Activated CD8-positive, alpha-beta T cell treated with anti-CD3 and anti-CD28 coated beads, Interleukin-2, amount 10 ng/mL, durations not matched to agents 7 days and 5 days (primary cell): ENCODE measurements at regions not wholly inside any gene's neighbourhood (a gene's known extent, or its start where the extent isn't known, plus 50 kb on each side); places are given as distances from the start of the nearest gene placed in this dataset.

Experiments
- ATAC-seq: fragments of 150-1000 bp; cut with Tn5 transposase; one replicate; pipeline ENCODE4 v1.10.0; 2021; ENCODE audit warnings: moderate library complexity
- CTCF ChIA-PET: fragments of 350-600 bp; sonication (Branson Sonifier 250); formaldehyde crosslinking; loops from one replicate; lab custom pipeline; 2021; ENCODE audit warnings: antibody characterized with exemption; lab: Charles Lee
- POLR2A ChIA-PET: fragments of 350-600 bp; sonication (Branson Sonifier 250); formaldehyde crosslinking; loops from one replicate; lab custom pipeline; 2021; ENCODE audit warnings: antibody characterized with exemption; lab: Charles Lee
- DNase-seq: peaks from one replicate; pipeline ENCODE4 v3.0.0-alpha.2; 2020
- H3K27ac Mint-ChIP-seq: one replicate; pipeline ENCODE4 v1.8.0; 2021; ENCODE audit warnings: mild to moderate bottlenecking, mixed read lengths
- H3K27me3 Mint-ChIP-seq: one replicate; pipeline ENCODE4 v1.8.0; 2021; ENCODE audit warnings: low read depth, mixed read lengths
- H3K36me3 Mint-ChIP-seq: one replicate; pipeline ENCODE4 v1.8.0; 2021; ENCODE audit warnings: low read depth, mixed read lengths
- H3K4me1 Mint-ChIP-seq: one replicate; pipeline ENCODE4 v1.8.0; 2021; ENCODE audit warnings: low read depth, mixed read lengths
- H3K4me3 Mint-ChIP-seq: one replicate; pipeline ENCODE4 v1.8.0; 2021; ENCODE audit warnings: mild to moderate bottlenecking, mixed read lengths
- H3K9me3 Mint-ChIP-seq: one replicate; pipeline ENCODE4 v1.8.0; 2022; ENCODE audit warnings: mixed read lengths; ENCODE audit not compliant: insufficient read depth

GRCh38 chr1:60982539-60982938 lies 99.8 kb upstream of the NFIA start:
- Mint-ChIP-seq H3K27ac (no peak overlapping the region), H3K4me1 (no peaks in the 10 kb centered on the region), H3K36me3 (no peaks in the 10 kb centered on the region), H3K4me3 (no peak overlapping the region), H3K27me3 (peaks cover 2% of the 10 kb centered on the region), H3K9me3 (no peaks in the 10 kb centered on the region)
- DNase-seq = no peak
- ChIA-PET POLR2A (no interaction called here), CTCF (interaction anchor here (0.8 kb wide), 1 partner anchor 67 kb away, joined by 3 read pairs; no protein-coding TSS in a partner anchor)
- no peak for ATAC-seq

DNA sequence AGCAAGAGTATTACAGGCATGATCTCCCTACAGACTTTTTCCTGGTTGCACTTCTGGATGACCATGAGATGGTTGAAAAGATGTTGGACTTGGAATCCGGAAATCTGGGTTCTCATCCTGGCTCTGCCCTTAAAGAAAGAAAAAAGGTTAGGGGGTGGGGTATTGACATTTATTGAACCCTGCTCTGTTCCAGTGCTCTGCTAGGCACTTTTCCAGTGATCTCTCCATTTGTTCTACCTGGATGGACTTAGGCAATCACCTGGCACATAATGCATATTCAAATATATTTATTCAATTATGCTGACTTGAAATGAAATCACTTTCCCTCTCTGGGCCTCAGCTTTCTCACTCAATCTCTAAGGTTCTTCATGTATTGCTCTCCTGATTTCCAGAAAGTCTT lies 101.0 kb upstream of the NFIA start:
- Mint-ChIP-seq H3K27ac (no peak overlapping the region), H3K4me1 (no peaks in the 10 kb centered on the region), H3K9me3 (no peaks in the 10 kb centered on the region), H3K36me3 (no peaks in the 10 kb centered on the region), H3K4me3 (no peak overlapping the region), H3K27me3 (peaks cover 2% of the 10 kb centered on the region)
- ChIA-PET POLR2A (no interaction called here), CTCF (no interaction called here)
- ATAC-seq (no peak), DNase-seq (no peak)

DNA sequence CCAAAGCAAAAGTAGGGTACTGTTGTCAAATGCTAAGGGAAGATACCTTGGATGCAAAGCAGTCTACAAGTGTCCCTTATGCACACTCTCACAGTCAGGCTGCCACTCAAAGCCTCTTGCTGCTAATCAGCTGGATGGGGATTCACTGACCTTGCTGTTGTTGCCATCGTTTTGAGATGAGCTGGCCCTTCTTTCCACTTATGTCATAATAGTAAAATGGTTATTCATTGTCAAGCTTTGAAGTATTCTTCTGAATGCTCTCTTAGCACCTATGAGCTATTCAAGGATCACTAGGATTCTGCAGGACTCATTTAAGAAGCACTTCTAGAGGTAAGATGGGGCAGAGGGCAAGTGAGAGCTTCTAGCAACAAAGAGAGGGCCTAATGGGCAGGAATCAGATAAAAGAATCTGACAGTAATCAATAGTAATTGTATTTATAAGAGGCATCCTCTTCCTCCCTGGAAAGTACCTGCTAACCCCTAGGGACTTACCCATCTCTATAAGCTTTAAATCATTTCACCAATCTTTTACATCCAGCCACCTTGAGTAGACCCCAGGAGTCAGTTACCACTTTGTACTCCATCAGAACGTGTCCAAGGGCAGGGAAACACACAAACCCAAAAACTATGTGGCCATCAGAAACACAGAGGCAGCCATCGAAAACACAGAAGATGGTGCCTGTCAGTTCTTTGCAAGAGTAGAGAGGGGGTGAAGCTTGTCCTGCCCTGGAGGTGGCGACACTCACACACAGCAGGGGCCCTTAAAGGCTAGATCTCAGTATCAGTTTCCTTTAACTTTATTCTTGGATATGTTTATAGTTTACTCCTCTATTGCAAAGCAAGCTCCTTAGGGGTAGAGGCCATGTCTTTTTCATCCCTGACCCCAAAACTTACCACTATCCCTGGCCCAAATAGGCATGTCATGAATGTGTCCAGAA lies 103.7 kb upstream of the NFIA start:
- DNase-seq = peak; percentile 42
- Mint-ChIP-seq H3K36me3 (no peaks in the 10 kb centered on the region), H3K27ac (no peak overlapping the region), H3K4me3 (no peak overlapping the region), H3K27me3 (peaks cover 5% of the 10 kb centered on the region), H3K4me1 (no peaks in the 10 kb centered on the region), H3K9me3 (no peaks in the 10 kb centered on the region)
- POLR2A ChIA-PET = no interaction called here
- ATAC-seq = no peak
- CTCF ChIA-PET = interaction anchor here (0.6 to 2.5 kb wide), 11 partner anchors 11 to 607 kb away, joined by 3 to 13 read pairs (median 4); no protein-coding TSS in a partner anchor

GRCh38 chr1:60977661-60978060 lies 104.7 kb upstream of the NFIA start:
- no peak for ATAC-seq
- H3K4me3 Mint-ChIP-seq = no peak overlapping the region
- no peak for DNase-seq
- CTCF ChIA-PET = interaction anchor here (1.4 to 2.5 kb wide), 2 partner anchors 8 to 475 kb away, joined by 4 to 13 read pairs; no protein-coding TSS in a partner anchor
- H3K27ac Mint-ChIP-seq = no peak overlapping the region
- H3K27me3 Mint-ChIP-seq = peaks cover 6% of the 10 kb centered on the region
- no peaks in the 10 kb centered on the region for H3K36me3 Mint-ChIP-seq
- POLR2A ChIA-PET = no interaction called here
- H3K4me1 Mint-ChIP-seq = no peaks in the 10 kb centered on the region
- H3K9me3 Mint-ChIP-seq = no peaks in the 10 kb centered on the region

DNA sequence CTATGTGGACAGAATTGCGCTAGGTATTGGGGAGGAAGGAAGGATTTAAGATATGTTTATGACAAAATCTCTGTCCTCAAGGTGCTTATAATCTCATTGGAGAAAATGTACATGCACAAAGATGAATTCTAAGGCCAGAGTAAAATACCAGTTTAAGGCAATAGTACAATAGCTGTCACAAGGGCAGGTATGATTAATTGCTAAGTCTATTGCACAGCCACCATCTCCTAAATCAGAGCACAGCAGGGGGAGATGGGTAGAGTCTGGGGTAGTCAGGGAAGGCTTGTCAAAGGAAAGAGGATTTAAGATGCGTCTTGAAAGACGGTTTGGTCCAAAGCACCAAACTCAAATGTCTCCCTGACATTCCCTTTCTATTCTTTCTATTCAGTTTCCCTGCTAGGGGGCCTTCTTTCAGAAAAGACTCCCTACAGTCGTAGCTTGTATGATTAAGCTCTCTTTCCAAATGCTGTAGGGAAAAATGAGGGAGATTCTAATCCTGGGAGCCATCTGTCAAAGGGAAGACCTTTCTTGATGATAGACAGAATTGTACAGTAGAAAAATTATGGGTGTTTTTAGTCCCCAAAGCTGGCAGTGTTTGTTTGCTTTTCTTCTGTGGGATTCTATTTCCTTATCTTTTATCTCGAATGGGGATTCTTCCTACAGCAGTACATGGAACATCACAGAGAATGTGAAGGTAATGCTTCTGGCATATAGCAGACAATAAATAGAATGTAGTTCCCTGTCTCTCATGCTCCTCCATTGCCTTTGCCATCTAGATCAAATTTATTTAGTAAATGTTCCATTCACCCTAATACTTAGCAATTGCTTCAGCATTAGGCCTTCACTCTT lies 107.6 kb upstream of the NFIA start:
- Mint-ChIP-seq H3K27ac (no peak overlapping the region), H3K4me3 (no peak overlapping the region), H3K4me1 (no peaks in the 10 kb centered on the region), H3K36me3 (no peaks in the 10 kb centered on the region), H3K9me3 (no peaks in the 10 kb centered on the region), H3K27me3 (peaks cover 9% of the 10 kb centered on the region)
- ChIA-PET POLR2A (no interaction called here), CTCF (interaction anchor here (1.4 to 1.5 kb wide), 2 partner anchors 68 to 614 kb away, joined by 3 read pairs; no protein-coding TSS in a partner anchor)
- DNase-seq (no peak), ATAC-seq (no peak)

DNA sequence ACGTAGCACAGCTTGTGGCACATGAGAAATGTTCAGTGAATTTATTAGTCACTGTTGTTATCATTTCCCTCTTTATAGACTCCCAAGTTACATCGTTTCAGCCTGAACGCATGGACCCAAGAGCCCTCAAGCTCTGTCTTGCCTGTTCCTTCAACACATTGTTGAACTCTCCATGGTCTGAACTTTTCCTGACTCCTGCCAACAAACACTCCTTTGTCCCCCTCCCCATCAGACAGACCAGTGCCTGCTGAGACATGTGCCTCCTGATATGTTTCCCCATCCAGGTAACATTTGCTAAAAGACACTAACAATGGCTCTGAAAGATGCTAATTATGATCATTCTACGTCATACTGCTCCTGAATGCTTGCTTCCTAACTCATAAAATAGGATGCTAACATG lies 108.7 kb upstream of the NFIA start:
- Mint-ChIP-seq H3K9me3 (no peaks in the 10 kb centered on the region), H3K4me1 (no peaks in the 10 kb centered on the region), H3K36me3 (no peaks in the 10 kb centered on the region), H3K4me3 (no peak overlapping the region), H3K27ac (no peak overlapping the region), H3K27me3 (peaks cover 11% of the 10 kb centered on the region)
- POLR2A ChIA-PET = no interaction called here
- DNase-seq (no peak), ATAC-seq (no peak)
- CTCF ChIA-PET = no interaction called here

DNA sequence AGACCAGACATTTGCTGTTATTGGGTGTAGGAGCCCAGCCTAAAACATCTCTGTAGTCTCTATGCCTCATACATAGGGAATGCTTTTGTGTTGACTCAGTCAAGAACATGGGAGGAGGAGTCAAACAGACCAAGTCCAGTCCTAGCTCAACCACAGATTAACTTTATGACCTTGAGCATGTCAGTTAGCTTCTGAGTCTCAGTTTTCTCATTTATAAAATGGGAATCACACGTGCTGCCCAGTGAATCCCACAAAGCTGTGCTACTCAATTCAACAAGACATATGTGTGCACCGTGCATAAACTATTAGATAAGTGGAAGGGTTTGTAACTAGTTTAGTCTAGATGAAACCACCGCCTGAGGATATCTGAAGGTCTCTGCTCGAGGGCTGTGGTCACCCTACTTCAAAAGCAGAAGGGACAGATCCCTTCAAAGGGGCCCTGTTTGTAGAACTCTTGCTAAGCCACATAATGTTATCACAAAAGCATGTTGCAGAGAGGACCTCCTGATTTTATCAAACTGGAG lies 109.5 kb upstream of the NFIA start:
- H3K4me3 Mint-ChIP-seq = no peak overlapping the region
- no peaks in the 10 kb centered on the region for H3K36me3 Mint-ChIP-seq
- ChIA-PET CTCF (no interaction called here), POLR2A (no interaction called here)
- H3K27ac Mint-ChIP-seq = no peak overlapping the region
- DNase-seq = no peak
- H3K9me3 Mint-ChIP-seq = no peaks in the 10 kb centered on the region
- no peaks in the 10 kb centered on the region for H3K4me1 Mint-ChIP-seq
- peaks cover 11% of the 10 kb centered on the region for H3K27me3 Mint-ChIP-seq
- no peak for ATAC-seq

DNA sequence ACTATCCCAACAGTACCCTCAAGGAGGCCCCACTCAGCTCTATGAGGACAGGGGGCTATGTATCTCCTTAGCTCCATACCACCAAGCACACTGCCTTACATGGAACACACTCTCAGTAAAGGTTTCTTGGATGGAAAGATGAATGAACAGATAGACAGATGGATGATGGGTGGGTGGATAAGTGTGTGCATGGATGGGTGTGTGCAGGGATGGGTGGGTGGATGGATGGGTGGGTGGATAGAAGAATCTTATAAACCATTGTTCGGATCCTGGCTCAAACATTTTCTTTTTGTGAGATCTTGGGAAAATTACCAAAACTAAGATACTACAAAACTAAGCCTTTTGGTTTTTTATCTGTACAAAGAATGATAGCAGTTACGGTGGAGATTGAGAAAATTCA lies 111.0 kb upstream of the NFIA start:
- H3K36me3 Mint-ChIP-seq = no peaks in the 10 kb centered on the region
- CTCF ChIA-PET = no interaction called here
- ATAC-seq (no peak), DNase-seq (no peak)
- no peak overlapping the region for H3K27ac Mint-ChIP-seq
- H3K4me1 Mint-ChIP-seq = no peaks in the 10 kb centered on the region
- peaks cover 11% of the 10 kb centered on the region for H3K27me3 Mint-ChIP-seq
- no peak overlapping the region for H3K4me3 Mint-ChIP-seq
- peaks cover 12% of the 10 kb centered on the region for H3K9me3 Mint-ChIP-seq
- POLR2A ChIA-PET = no interaction called here

DNA sequence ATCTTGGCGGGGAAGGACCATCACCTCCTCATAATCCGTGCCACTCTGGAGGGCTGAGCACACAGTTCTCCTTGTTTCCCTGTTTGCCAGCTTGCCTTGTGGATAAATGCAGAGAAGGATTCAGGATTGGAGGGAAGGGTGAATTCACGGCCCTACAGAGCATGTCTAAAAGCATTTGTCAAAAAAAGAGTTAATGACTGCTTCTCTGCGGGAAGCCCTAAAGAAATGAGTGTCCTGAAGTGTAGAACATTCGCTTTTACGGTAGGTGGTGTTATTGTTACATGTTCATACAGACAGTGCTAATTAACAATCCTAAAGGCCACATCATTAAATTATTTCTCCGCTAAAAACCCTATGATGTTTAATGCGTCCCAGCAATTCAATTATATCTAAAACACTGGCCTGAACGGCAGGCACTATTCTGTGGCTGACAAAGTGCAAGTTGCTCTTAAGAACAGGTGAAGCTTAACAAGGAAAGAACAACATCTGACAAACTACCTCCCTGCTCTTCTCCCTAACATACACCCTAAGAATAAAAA lies 112.3 kb upstream of the NFIA start:
- no peaks in the 10 kb centered on the region for H3K4me1 Mint-ChIP-seq
- peaks cover 10% of the 10 kb centered on the region for H3K27me3 Mint-ChIP-seq
- POLR2A ChIA-PET = no interaction called here
- no peaks in the 10 kb centered on the region for H3K36me3 Mint-ChIP-seq
- H3K9me3 Mint-ChIP-seq = peaks cover 17% of the 10 kb centered on the region
- no peak overlapping the region for H3K27ac Mint-ChIP-seq
- H3K4me3 Mint-ChIP-seq = no peak overlapping the region
- ATAC-seq (no peak), DNase-seq (no peak)
- CTCF ChIA-PET = no interaction called here

- peaks cover 2% of the 10 kb centered on the region for H3K27me3 Mint-ChIP-seq
- no peak overlapping the region for H3K4me3 Mint-ChIP-seq
- CTCF ChIA-PET = no interaction called here
- no peak for ATAC-seq
- H3K4me1 Mint-ChIP-seq = peaks cover 4% of the 10 kb centered on the region
- POLR2A ChIA-PET = no interaction called here
- no peaks in the 10 kb centered on the region for H3K36me3 Mint-ChIP-seq
- no peak for DNase-seq
- H3K27ac Mint-ChIP-seq = no peak overlapping the region
- peaks cover 17% of the 10 kb centered on the region for H3K9me3 Mint-ChIP-seq
Observed at GRCh38 chr1:60965280-60965854, 117.0 kb upstream of the NFIA start.

- POLR2A ChIA-PET = no interaction called here
Observed at GRCh38 chr1:60963167-60963940, 119.0 kb upstream of the NFIA start.

More at GRCh38 chr1:60963167-60963940, 119.0 kb upstream of the NFIA start:
- CTCF ChIA-PET = no interaction called here
- peaks cover 17% of the 10 kb centered on the region for H3K9me3 Mint-ChIP-seq
- H3K4me1 Mint-ChIP-seq = peaks cover 4% of the 10 kb centered on the region
- peaks cover 2% of the 10 kb centered on the region for H3K27me3 Mint-ChIP-seq
- no peak overlapping the region for H3K27ac Mint-ChIP-seq
- DNase-seq = no peak
- no peaks in the 10 kb centered on the region for H3K36me3 Mint-ChIP-seq
- ATAC-seq = no peak
- H3K4me3 Mint-ChIP-seq = no peak overlapping the region
